SK-N-SH (cell line): ENCODE measurements at regions not wholly inside any gene's neighbourhood (a gene's known extent, or its start where the extent isn't known, plus 50 kb on each side); places are given as distances from the start of the nearest gene placed in this dataset.

Experiments used
- CTCF ChIA-PET: fragments of 300-600, 350-600 bp; formaldehyde crosslinking; extraction: SDS; loops from one replicate; lab custom pipeline; 2021; lab: Yijun Ruan, JAX
- POLR2A ChIA-PET: fragments of 350-600 bp; sonication (Branson Sonifier 250); formaldehyde crosslinking; extraction: SDS; loops from one replicate; lab custom pipeline; 2020; ENCODE audit warnings: antibody characterized with exemption, inconsistent platforms; lab: Yijun Ruan, JAX
- DNase-seq: peaks from one replicate; pipeline ENCODE4 v3.0.0; 2012
- H2AFZ ChIP-seq: fragments of 200-600 bp; sonication (generic); 2 replicates; pipeline ENCODE4 v1.8.1; 2016; ENCODE audit warnings: antibody characterized with exemption, mild to moderate bottlenecking, low read depth
- H3F3A ChIP-seq: fragments of 200-600 bp; sonication (generic); replicated peaks from 2 replicates; pipeline ENCODE3; 2016; ENCODE audit warnings: antibody characterized with exemption, mild to moderate bottlenecking; ENCODE audit not compliant: insufficient read depth
- H3K27ac ChIP-seq, 2 experiments: fragments of 200-500 bp in 1 of 2; fragments of 200-600 bp in 1 of 2; sonication (Bioruptor generic) in 1 of 2; sonication (generic), shearing (Covaris generic) in 1 of 2; 2 replicates each; pipeline versions ENCODE4 v1.5.1 to v1.6.1; 2014 to 2016; ENCODE audit warnings: low read depth in 2 of 2, inconsistent platforms in 1 of 2, low read length in 1 of 2, mild to moderate bottlenecking in 1 of 2, mixed read lengths in 1 of 2
- H3K27me3 ChIP-seq: fragments of 200-600 bp; sonication (generic), shearing (Covaris generic); 2 replicates; pipeline ENCODE4 v1.6.1; 2016; ENCODE audit warnings: mixed run types; ENCODE audit not compliant: insufficient read depth
- H3K36me3 ChIP-seq, 2 experiments: fragments of 200-500 bp in 1 of 2; fragments of 200-600 bp in 1 of 2; sonication (Bioruptor generic) in 1 of 2; sonication (generic) in 1 of 2; replicated peaks in 1 of 2; 2 replicates each; pipeline versions ENCODE3 to v1.5.1; 2014 to 2016; ENCODE audit warnings: low read length in 1 of 2, mild to moderate bottlenecking in 1 of 2; ENCODE audit not compliant: insufficient read depth in 2 of 2, control insufficient read depth in 1 of 2
- H3K4me1 ChIP-seq, 2 experiments: fragments of 200-500 bp in 1 of 2; fragments of 200-600 bp in 1 of 2; sonication (Bioruptor generic) in 1 of 2; sonication (generic), shearing (Covaris generic) in 1 of 2; 2 replicates each; pipeline versions ENCODE4 v1.5.1 to v1.6.1; 2014 to 2016; ENCODE audit warnings: low read depth in 1 of 2, low read length in 1 of 2, mixed run types in 1 of 2; ENCODE audit not compliant: insufficient read depth in 2 of 2, control insufficient read depth in 1 of 2
- H3K4me2 ChIP-seq: fragments of 200-600 bp; sonication (generic), shearing (Covaris generic); 2 replicates; pipeline ENCODE4 v1.6.1; 2017; ENCODE audit warnings: mixed run types
- H3K4me3 ChIP-seq, 2 experiments: fragments of 200-500 bp in 1 of 2; fragments of 200-600 bp in 1 of 2; sonication (Bioruptor generic) in 1 of 2; sonication (generic), shearing (Covaris generic) in 1 of 2; 2 replicates each; pipeline versions ENCODE4 v1.5.1 to v1.8.1; 2014 to 2016; ENCODE audit warnings: low read depth in 2 of 2, inconsistent platforms in 1 of 2, low read length in 1 of 2, mild to moderate bottlenecking in 1 of 2, mixed read lengths in 1 of 2, moderate library complexity in 1 of 2
- H3K79me2 ChIP-seq: fragments of 200-600 bp; sonication (generic); 2 replicates; pipeline ENCODE4 v1.8.1; 2017; ENCODE audit warnings: mild to moderate bottlenecking; ENCODE audit not compliant: insufficient read depth
- H3K9ac ChIP-seq: fragments of 200-600 bp; sonication (generic); 2 replicates; pipeline ENCODE4 v1.6.1; 2017; ENCODE audit warnings: mixed run types
- H3K9me2 ChIP-seq: fragments of 200-600 bp; sonication (generic); 2 replicates; pipeline ENCODE4 v1.6.1; 2017; ENCODE audit warnings: mixed run types
- H3K9me3 ChIP-seq: fragments of 200-600 bp; sonication (generic); 2 replicates; pipeline ENCODE4 v1.6.1; 2017; ENCODE audit warnings: mixed run types, mild to moderate bottlenecking, moderate library complexity
- H4K20me1 ChIP-seq: fragments of 200-600 bp; sonication (generic); 2 replicates; pipeline ENCODE4 v1.6.1; 2017; ENCODE audit warnings: mild to moderate bottlenecking, mixed run types; ENCODE audit not compliant: insufficient read depth
- CHD2 ChIP-seq: fragments of 150-350 bp; IDR thresholded peaks from 2 replicates; pipeline ENCODE4 v1.6.1; 2018; ENCODE audit warnings: low read length; ENCODE audit not compliant: partially characterized antibody
- CTCF ChIP-seq: fragments of 200-600 bp; sonication (generic); IDR thresholded peaks from 2 replicates; pipeline ENCODE4 v1.6.1; 2017; ENCODE audit warnings: antibody characterized with exemption, mild to moderate bottlenecking, moderate library complexity
- ELF1 ChIP-seq: IDR thresholded peaks from 2 replicates; pipeline ENCODE4 v1.4.0; 2012
- EP300 ChIP-seq, 2 experiments: IDR thresholded peaks; 2 replicates each; pipeline versions ENCODE4 v1.4.0 to v1.6.1; 2012; ENCODE audit warnings: borderline replicate concordance in 1 of 2, low read depth in 1 of 2, low read length in 1 of 2
- EZH2phosphoT487 ChIP-seq: fragments of 200-600 bp; sonication (generic); IDR thresholded peaks from 2 replicates; pipeline ENCODE4 v1.6.1; 2017; ENCODE audit warnings: low read depth, mixed run types, mild to moderate bottlenecking, antibody characterized with exemption, moderate library complexity, borderline replicate concordance
- FOSL2 ChIP-seq: IDR thresholded peaks from 2 replicates; pipeline ENCODE4 v1.4.0; 2012; ENCODE audit warnings: low read depth, mild to moderate bottlenecking, moderate library complexity, borderline replicate concordance
- FOXJ3 ChIP-seq: sonication (generic); formaldehyde crosslinking; IDR thresholded peaks from 2 replicates; pipeline ENCODE4 v1.5.1; 2020; ENCODE audit warnings: mild to moderate bottlenecking, missing genetic modification reagents
- IRF3 ChIP-seq: fragments of 150-350 bp; IDR thresholded peaks from 2 replicates; pipeline ENCODE4 v1.6.1; 2016; ENCODE audit warnings: mild to moderate bottlenecking, low read depth, low read length
- MAX ChIP-seq: IDR thresholded peaks from 2 replicates; pipeline ENCODE4 v1.4.0; 2012; ENCODE audit warnings: low read depth
- NRF1 ChIP-seq: IDR thresholded peaks from 2 replicates; pipeline ENCODE4 v1.6.1; 2012; ENCODE audit warnings: low read depth, mild to moderate bottlenecking, low read length
- RAD21 ChIP-seq: IDR thresholded peaks from 2 replicates; pipeline ENCODE4 v1.6.1; 2012; ENCODE audit warnings: mild to moderate bottlenecking, low read length
- REST ChIP-seq: IDR thresholded peaks from 2 replicates; pipeline ENCODE4 v1.6.1; 2012; ENCODE audit warnings: mild to moderate bottlenecking, low read depth, low read length, moderate library complexity
- RFX5 ChIP-seq: IDR thresholded peaks from 2 replicates; pipeline ENCODE4 v1.6.1; 2012; ENCODE audit warnings: mild to moderate bottlenecking, improper control_type of control experiment, low read length
- SIN3A ChIP-seq: IDR thresholded peaks from 2 replicates; pipeline ENCODE4 v1.6.1; 2012; ENCODE audit warnings: low read depth, mild to moderate bottlenecking, low read length, moderate library complexity, borderline replicate concordance
- TAF1 ChIP-seq: IDR thresholded peaks from 2 replicates; pipeline ENCODE4 v1.6.1; 2012; ENCODE audit warnings: low read depth, mild to moderate bottlenecking, low read length, moderate library complexity, borderline replicate concordance
- TCF12 ChIP-seq: IDR thresholded peaks from 2 replicates; pipeline ENCODE4 v1.4.0; 2012
- USF1 ChIP-seq: IDR thresholded peaks from 2 replicates; pipeline ENCODE4 v1.4.0; 2012; ENCODE audit warnings: low read depth, borderline replicate concordance
- YY1 ChIP-seq: IDR thresholded peaks from 2 replicates; pipeline ENCODE4 v1.4.0; 2012; ENCODE audit warnings: low read depth, mild to moderate bottlenecking
- WGBS: methylation state at CpG from one replicate; pipeline ENCODE4 v1.1.6; 2017; ENCODE audit warnings: low lambda C conversion rate; 5-methylcytosine and 5-hydroxymethylcytosine counted together

- WGBS: 5% methylated on average over 1 of the region's 1 CpG
- Histone ChIP-seq H3K27me3 (no peaks in the 10 kb centered on the region), H3K4me1 (peaks cover 0 to 2% of the 10 kb centered on the region in 2 experiments; a peak in 1 of 4 replicates), H3K9me2 (no peaks in the 10 kb centered on the region), H3F3A (no peaks in the 10 kb centered on the region), H3K9me3 (no peaks in the 10 kb centered on the region), H2AFZ (no peak overlapping the region), H3K27ac (no peak overlapping the region), H3K36me3 (no peaks in the 10 kb centered on the region), H4K20me1 (no peaks in the 10 kb centered on the region), H3K9ac (no peak overlapping the region), H3K4me3 (no peak overlapping the region), H3K4me2 (no peak overlapping the region), H3K79me2 (no peaks in the 10 kb centered on the region)
- no peak for TF ChIP-seq CTCF
- TF ChIP-seq EZH2phosphoT487: no peak
- TF ChIP-seq ELF1: no peak
- ChIA-PET POLR2A (no interaction called here), CTCF (no interaction called here)
- no peak for DNase-seq
Observed at GRCh38 chr1:194318790-194319280, 1132.4 kb upstream of the B3GALT2 start.

GRCh38 chr1:194309697-194310096, 1123.3 kb upstream of the B3GALT2 start:
- Histone ChIP-seq H3K9me3 (no peaks in the 10 kb centered on the region), H3K4me1 (no peaks in the 10 kb centered on the region)
- TF ChIP-seq CHD2 (no peak), YY1 (no peak), TCF12 (no peak), MAX (no peak), FOSL2 (no peak), SIN3A (no peak), EP300 (IDR thresholded peaks at IDR 0.05; ENCODE audit: borderline replicate concordance in 1 of 2, low read depth in 1 of 2, low read length in 1 of 2) (no peak), FOXJ3 (CRISPR knock-in tag) (no peak), USF1 (no peak), IRF3 (no peak), REST (no peak), NRF1 (no peak), RFX5 (no peak), TAF1 (no peak), CTCF (no peak), RAD21 (no peak)
- TF ChIP-seq, all 33 proteins: peak for 0
- H3K4me2 ChIP-seq: peak overlapping the region; percentile 19; the same call in 1 of the 2 replicates
- H3K27ac ChIP-seq: no peak overlapping the region
- H3F3A ChIP-seq: no peaks in the 10 kb centered on the region
- no peaks in the 10 kb centered on the region for H3K36me3 ChIP-seq
- CTCF ChIA-PET: no interaction called here
- no peak for DNase-seq
- no peaks in the 10 kb centered on the region for H4K20me1 ChIP-seq
- H3K79me2 ChIP-seq: no peaks in the 10 kb centered on the region
- POLR2A ChIA-PET: no interaction called here
- no peaks in the 10 kb centered on the region for H3K27me3 ChIP-seq
- no peaks in the 10 kb centered on the region for H3K9me2 ChIP-seq
- 23% methylated on average over 2 of the region's 2 CpGs for WGBS
- H3K4me3 ChIP-seq: no peak overlapping the region
- no peak overlapping the region for H3K9ac ChIP-seq
- no peak overlapping the region for H2AFZ ChIP-seq
